HG02885 (cell line): ENCODE measurements at regions not wholly inside any gene's neighbourhood (a gene's known extent, or its start where the extent isn't known, plus 50 kb on each side); places are given as distances from the start of the nearest gene placed in this dataset.

Experiments
- ATAC-seq: cut with Tn5 transposase; IDR thresholded peaks from one replicate; pipeline ENCODE4 v1.9.1; 2021; ENCODE audit warnings: mild to moderate bottlenecking; ENCODE audit not compliant: unreplicated experiment, poor library complexity

DNA sequence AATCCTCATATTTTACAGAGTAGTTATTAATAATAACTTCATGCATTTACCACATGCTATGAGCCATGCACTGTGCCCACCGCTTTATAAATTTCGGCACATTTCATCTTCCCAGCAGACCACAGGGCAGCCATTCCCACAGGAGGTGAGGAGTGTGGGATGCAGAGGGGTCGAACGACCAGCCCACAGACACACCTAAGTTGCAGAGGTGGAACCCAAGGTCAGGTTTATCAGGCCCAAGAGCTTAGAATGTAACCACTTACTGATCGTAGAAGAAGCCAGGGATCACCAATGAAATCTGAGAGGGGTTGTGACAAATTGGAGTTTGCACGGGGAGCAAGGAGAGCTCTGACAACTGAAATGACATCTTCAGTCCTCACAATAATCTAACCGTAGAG, 303.0 kb upstream of the MSX2 start:
- ATAC-seq = no peak

DNA sequence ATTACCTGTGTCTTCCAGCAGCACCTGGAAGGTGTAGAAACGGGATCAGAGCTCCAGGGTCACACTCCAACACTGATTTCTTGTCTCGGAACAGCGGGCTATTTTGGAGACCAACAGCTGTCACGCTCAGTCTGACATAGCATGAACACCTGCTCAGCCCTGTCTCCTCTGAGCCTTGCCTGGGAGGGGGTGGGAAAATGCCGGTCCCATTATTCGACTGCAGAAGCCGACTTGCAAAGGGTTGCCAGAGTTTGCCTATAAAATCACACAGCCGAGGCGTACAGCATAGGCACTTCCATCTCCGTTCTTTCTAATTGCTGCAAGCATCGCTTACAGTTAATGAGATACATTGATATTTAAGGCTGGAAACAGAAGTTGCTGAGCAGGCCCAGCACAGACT, 300.8 kb upstream of the MSX2 start:
- no peak for ATAC-seq

DNA sequence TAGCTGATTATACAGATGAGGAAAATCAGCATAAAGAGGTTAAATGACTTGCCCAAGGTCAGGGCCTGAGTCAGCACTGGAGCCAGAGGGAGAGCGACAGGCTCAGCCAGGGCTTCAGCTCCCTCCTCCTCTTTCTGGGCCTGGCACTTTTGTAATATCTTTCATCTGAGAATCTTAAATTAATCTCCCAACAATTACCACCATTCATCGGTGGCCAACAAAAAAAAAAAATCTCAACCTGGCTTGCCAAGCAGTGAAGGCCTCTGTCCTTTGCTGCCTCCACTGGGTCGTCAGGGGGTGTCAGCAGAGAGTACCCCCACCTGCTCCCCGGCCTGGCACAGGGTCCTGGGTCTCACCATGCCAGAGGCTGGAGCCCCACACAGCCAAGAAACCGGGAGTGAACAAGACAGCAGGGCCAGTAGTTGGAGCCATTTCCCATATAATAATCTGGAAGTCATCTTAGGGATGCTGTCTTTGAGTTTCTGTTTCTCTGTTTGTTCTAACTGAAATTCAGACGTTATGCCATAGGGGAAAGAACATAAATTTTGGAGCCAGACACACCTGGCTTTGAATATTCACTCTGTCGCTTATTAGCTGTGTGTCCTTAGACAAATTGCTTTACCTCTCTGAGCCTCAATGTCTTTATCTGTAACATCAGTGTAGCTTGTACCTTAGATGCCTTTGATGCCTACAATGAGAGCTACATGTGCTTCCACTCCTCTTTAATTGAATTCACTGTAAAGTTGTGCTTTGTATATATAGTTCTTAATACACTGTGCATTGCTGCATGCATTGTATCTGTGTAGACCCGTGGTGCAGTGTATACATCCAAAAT, 299.9 kb upstream of the MSX2 start:
- ATAC-seq = no peak

DNA sequence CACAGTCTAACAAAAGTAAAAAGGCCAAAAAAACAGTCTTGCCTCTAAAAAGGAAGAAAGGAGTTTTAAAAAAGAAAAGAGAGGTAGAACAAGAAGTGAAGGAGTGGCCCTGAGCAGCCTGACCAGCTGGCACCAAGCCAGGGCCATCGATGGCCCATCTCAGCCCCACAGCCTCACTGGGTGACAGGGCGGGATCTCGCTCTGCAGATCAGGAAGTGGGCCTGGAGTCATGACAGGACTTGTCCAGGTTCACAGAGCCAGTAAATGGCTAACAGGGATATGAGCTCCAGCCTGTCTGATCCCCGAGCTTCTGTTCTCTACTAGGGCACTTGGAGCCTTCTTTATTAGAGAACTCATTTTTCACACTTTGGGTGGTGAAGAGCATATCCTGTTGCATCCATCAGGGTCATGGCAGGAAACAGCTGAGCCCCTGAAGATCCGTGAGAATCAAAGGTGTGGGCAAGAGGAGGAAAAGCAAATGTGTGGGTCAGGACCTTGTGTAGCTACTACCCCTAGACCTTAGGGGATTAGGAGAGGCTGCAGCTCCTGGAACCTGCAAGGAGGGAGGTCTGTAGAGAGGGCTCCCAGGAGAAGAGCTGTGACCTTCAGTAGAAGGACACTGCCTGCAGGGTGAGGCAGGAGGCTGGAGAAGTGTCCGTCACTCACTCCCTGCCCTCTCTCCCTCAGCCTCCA, 299.0 kb upstream of the MSX2 start:
- no peak for ATAC-seq

DNA sequence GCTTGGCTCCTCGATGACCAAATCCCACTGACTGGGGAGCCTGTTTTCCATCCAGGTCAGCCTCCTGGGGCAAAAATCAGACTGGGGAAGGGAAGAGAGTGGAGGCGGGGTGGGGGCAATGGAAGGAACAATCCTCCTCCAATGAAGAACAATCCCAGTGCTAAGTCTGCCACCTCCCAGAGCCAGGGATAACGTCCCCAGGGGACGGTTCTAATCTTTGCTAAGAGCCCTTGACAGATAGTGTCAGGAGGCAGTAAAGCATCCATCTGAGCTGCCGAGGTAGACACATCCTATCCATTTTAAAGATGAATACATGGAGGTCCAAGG, 298.5 kb upstream of the MSX2 start:
- ATAC-seq = no peak

DNA sequence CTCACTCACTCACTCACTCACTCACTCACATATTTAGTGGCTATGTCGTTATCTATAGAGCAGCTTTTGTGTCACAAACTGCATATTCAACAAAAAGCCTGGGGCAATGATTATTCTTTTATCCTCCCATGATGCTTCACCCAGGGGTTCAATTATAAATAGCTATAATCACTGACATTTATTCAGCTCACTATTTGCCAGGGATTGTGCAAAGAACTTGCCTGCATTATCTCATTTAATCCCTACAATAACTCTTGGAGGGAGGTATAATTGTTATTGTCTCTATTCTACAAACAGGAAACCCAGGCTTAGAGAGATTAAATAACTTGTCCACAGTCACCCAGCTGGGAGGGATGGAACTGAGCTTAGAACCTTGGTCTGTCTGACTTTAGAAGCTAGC, 298.0 kb upstream of the MSX2 start:
- no peak for ATAC-seq

DNA sequence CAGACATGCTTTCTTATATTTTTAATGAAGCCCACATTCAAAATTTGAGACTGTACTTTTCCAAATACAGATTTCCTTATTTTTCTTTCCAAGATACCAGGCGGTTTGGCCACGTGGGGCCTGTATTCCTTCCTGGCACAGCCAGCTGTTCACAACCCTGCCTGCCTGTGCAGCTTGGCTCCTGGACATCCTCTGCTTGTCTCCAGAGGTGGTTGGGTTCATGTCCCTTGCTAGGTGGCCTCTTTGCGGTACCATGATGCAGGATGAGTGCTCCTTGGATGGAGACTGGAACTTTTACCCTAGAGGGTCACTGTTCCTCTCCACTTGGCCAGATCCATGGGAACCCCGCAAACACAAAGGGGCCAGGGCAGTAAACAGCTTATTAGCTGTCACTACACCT, 297.5 kb upstream of the MSX2 start:
- no peak for ATAC-seq

DNA sequence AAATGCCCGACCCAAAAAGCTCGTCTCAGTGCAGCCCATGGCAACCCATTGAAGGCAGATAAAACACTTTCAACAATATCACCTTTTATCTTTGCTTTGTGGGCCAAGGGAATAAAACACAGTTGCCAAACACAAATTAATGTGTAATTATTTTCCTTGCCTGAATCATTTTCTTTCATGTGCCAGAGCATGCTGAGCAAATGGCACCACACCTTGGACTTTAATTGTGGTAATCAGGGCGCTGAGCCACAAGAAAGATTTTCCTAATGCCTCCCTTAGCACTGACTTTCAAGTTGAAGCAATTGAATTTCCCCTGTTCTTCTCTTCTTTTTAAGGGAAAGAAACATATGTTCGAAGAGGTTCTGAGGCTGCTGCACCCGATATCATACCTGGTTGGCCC, 297.1 kb upstream of the MSX2 start:
- no peak for ATAC-seq

DNA sequence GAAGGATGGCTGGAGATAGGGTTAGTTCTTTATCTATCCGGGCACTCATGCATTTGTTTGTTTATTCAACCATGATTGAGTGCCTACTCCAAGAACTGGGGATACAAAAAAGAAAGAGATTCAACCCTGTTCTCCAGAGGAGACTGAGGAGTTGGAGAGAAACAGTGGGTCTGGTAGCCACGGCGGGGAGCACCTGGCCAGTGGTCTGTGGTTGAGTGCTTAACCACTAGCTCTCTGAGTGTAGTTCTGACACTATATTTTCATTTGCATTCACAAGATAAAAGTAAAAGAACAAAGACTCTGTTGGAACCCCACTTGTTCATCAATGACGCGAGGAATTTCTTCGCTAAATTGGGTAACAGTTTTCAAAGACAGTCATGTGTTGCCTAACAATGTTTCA, 295.5 kb upstream of the MSX2 start:
- no peak for ATAC-seq

DNA sequence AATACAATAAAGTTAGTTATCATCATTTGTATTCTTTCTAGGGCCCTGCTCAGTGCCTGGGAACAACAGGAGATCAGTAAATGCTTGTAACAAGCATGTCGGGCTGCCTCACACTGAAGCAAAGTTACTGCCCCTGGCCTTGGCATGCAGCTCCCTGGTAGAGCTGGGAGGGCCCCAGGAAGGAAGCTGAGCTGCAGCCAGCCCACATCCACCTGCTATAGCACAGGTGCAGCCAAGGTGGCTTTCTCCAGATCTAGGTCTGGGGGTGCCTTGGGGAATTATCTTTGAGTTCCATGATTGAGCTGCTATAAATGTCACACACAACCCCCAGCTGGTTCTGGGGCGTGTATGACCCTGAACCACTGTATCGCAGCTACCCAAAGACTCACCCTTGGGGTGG, 293.4 kb upstream of the MSX2 start:
- ATAC-seq = no peak

DNA sequence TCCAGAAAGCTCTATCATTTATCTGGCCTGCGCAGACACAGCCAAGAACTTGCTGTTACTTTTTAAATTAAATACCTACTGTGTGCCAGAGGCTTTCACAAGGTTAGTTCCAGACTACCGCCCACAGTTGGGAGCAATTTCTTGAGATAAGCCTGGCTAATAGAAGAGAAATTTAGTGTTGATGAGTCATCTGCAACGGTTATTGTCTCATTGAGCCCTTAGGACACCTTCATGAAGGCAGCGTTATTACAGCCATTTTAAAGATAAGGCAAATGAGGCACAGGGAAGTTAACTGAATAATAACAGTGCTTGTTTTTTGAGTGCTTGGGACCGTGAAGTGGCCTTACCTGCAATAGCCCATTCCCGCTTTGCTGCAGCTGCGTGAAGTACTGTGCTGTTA, 292.9 kb upstream of the MSX2 start:
- ATAC-seq = no peak

DNA sequence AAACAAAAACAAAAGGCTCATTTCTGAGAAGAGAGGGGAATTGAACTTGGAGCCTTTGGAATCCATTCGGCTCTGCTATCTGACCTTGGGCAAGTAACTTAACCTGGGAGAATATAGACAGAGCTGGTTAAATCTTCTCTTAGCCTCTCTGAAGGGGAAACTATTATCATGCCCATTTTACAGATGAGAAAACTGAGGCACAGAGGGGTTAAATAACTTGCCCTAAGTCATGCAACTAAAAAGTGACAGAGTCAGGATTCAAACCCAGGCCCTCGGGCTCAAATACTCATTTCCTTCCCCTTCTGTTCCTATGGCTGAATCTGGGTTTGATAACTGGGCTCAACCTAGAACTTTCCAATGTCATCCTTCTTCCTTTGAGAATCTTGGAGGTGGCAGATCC, 291.3 kb upstream of the MSX2 start:
- ATAC-seq = no peak

DNA sequence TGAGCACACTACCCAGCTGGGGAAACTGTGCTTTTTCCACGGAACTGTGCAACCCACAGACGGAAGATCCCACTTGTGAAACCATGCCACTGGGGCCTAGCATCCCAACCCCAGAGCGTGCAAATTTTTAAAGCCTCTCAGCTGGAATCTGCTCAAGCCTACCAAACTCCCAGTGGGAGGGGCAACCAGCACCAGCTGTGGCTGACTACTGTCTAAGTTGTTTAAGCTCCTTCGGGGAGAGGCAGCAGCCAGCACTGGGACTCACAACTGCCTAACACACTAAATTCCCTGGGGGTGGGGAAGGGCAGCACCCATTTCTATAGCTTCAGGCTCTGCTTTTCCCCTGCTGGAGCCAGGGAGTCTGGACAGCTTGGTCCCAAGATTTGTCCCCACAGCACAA, 287.6 kb upstream of the MSX2 start:
- ATAC-seq = no peak

DNA sequence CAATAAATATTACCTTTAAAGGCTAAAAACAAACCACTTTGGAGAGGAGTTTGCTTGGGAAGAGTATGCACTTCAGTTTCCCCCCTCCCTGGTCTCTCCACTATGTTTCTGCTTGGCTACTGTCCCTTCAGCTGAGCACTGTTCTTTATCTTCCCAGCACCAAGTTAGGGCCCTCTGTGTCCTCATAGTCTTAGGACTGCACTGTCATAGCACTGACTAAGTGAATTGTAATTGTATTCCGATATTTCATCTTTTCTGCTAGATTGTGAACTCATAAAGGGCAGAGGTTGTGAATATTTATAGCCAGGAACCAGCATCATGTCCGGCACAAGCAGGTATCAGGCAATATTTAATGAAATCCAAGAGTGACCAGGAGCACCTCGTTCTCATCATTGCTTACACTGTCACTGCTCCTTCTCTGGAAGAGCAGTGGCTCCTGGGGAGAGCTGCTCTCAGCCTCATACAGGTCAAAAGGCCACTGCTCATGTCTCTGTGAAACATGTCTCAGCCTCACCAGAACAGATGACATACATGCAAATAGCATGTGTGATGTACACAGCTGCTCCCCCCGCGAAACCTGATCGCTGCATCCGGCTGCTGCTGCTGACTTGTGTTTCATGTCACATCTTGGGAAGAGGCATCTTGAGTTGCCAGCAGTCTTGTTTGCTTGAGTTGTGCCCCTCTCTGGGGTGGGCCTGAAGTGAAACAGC, 279.7 kb upstream of the MSX2 start:
- ATAC-seq = no peak

DNA sequence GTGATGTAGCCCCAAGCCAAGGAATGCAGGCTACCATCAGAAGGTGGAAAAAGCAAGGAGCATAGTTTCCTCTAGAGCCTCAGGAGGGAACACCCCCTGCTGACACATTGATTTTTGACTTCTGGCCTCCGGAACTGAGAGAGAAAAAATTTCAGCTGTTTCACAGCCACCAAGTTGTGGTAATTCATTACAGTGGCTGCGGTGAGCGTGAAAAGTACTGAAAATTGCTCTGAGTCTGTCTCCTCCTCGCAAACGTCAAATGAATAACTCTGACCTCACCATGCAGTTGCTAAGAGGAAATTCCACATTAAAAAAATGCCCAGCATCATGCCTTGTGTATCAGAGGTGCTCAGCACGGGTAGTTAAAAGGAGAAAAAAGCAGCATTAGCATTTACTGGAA, 277.9 kb upstream of the MSX2 start:
- no peak for ATAC-seq

DNA sequence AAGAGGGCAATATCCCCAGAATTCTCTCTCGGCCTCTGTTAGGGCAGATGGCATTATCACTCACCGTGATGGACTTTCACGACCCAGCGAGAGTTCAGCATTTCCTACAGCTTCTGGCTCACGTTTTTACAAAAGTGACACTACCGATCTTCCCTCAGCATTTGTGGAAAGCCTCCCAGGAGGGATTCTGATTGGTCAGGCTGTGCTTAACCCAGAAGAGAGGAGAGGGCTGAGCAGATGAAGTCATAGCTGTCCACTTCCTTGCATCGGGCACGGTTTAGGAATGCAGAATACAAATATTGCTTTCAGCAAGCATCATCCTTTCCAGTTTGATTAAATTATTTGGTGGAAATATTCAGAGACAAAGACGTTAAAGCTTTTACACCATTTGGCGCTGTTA, 277.4 kb upstream of the MSX2 start:
- ATAC-seq = no peak

DNA sequence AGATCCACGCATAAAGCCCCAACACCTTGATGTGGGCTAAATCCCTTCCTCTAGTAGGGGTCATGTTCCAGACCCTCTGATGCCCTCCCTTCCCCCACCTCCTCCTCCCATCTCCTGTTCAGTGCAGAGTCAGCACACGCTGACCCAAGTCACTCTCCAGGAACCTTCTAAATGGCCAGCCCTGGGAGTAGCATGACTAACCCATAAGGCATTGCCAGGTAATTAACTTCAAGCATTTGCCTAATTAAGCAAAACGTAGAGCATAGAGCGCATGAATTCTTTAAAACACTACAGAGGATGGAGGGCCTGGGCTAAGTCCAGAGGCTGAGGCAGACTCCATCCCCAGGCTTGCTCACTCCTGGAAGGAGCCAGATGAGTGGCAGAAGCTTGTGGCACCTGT, 276.3 kb upstream of the MSX2 start:
- ATAC-seq = no peak

DNA sequence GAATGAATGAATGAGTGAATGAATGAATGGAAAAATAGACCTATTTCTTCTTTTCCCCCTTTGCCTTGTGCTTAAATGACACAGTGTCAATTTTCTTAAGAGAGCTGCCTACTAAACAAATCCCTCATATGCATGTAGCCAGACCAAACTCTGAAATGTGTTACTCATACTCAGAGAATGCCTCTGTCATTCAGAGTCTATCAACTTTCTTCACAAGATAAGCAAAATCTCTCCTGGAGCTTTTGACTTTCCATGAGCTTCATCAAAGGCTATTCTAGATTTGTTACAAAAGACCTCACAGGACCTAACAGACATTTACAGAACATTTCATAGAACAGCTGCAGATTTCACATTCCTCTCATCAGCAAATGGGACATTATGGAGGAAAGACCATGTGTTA, 275.7 kb upstream of the MSX2 start:
- ATAC-seq = no peak

DNA sequence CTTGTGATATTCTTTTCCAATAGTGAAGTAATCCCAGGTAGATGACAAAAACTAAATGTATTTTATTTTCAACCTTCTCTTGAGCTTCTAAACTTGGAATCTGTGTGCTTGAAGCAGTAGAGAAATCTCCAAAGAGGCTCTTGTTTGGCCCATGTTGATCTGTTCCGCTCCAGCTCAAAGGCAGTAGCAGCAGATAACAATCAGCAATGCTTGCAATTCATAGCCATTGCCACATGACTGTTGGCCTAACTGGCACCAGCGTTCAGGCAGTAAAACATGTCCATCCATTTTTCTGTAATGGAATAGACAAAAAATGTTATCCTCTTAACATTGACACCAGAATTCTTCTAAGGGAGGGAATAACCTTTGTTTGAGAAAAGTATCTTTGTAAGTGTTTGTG, 270.7 kb upstream of the MSX2 start:
- ATAC-seq = no peak

DNA sequence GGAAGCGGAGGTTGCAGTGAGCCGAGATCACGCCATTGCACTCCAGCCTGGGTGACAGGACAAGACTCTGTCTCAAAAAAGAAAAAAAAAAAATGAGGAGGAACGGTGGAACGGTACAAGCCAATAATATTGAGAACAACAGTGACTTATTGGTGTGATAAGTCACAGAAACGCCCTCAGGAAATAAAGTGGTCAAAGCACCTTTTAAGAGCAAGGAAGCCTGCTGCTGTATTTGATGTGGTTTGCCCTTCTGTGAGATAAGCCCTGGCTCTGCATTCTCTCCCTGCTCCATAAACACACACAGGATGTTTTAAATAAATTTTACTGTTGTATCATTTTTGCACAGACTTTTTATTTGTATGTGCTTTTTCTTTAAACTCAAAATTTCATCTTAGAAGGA, 269.9 kb upstream of the MSX2 start:
- ATAC-seq = no peak

DNA sequence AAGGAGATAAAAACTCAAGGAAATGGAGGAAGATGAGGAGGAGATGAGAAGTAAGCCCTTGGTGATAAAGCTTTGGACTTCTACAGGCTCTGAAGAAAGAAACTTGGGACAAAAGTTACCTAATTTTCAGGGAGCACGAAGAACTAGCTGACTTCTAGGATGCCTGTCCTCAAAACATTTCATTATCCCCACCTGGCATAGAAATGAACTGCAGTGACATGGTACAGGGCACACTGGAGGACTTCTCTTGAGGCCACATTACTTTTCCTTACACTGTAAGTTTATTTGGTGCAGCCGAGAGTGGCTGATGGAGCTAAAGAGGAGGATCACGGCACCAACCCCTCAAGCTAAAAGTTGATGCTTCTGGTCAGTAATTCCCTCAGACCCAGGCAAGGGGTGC, 269.5 kb upstream of the MSX2 start:
- ATAC-seq = no peak

DNA sequence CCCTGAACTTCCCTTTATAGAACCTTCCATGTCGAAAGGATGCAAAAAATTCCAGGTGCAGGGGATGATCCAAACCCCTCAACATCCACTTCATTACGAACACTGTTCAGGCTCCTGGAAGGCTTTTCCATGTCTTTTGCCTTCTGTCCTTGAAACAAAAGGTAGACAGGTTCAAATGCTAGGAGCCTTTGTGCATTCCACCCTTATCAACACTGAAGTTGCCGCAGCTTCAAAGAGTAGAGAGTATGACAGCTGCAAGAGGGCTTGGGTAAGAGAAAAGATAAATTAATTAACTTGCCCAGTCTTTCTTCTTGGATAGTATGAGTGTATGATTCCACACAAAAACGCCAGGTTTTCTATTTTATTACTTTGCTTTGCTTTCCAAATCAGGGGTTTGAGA, 269.1 kb upstream of the MSX2 start:
- ATAC-seq = no peak
